ENCODE measurements at regions not wholly inside any gene's neighbourhood (a gene's known extent, or its start where the extent isn't known, plus 50 kb on each side); places are given as distances from the start of the nearest gene placed in this dataset.

DNA sequence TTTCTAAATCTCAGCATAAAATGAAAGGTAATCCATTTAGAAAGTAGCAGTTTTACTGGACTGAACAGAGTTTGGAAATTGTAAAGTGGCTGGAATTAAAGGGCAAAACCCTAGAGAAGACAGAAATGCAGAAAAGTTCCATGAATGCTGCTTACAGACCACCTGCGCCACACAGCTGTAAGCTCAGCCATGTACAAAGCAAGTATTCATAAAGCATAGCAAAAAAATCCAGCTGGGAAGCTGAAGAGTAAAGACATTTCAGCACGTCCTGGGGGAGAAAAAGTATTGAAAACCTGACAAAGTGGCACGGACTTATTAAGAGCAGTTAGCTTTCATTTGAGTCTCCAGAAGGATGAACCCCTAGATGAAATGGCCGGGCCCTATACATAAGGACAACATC, 220.1 kb upstream of the CNTN5 start:
- TF ChIP-seq, protein P1, sequence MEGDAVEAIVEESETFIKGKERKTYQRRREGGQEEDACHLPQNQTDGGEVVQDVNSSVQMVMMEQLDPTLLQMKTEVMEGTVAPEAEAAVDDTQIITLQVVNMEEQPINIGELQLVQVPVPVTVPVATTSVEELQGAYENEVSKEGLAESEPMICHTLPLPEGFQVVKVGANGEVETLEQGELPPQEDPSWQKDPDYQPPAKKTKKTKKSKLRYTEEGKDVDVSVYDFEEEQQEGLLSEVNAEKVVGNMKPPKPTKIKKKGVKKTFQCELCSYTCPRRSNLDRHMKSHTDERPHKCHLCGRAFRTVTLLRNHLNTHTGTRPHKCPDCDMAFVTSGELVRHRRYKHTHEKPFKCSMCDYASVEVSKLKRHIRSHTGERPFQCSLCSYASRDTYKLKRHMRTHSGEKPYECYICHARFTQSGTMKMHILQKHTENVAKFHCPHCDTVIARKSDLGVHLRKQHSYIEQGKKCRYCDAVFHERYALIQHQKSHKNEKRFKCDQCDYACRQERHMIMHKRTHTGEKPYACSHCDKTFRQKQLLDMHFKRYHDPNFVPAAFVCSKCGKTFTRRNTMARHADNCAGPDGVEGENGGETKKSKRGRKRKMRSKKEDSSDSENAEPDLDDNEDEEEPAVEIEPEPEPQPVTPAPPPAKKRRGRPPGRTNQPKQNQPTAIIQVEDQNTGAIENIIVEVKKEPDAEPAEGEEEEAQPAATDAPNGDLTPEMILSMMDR (conservative IDR thresholded peaks at IDR 0.05; ENCODE audit: low read depth in 2 of 2) = no peak
- TF ChIP-seq EZH2 (IDR thresholded peaks at IDR 0.05; ENCODE audit: low read depth, unreplicated experiment) (no peak), POLR2AphosphoS5 (IDR thresholded peaks at IDR 0.05; ENCODE audit: low read depth) (no peak)

Data from GM23338 (cell line).